Activated T-helper 1 cell treated with anti-CD3 and anti-CD28 coated beads, Interleukin-2, amount 50 U/mL, for 16 hours (primary cell): ENCODE measurements at regions not wholly inside any gene's neighbourhood (a gene's known extent, or its start where the extent isn't known, plus 50 kb on each side); places are given as distances from the start of the nearest gene placed in this dataset.

Experiments used
- DNase-seq, 2 donors: peaks; one replicate each; pipeline ENCODE4 v3.0.0-alpha.2; 2020; ENCODE audit warnings: low read depth in 1 of 2, low spot score in 1 of 2

DNA sequence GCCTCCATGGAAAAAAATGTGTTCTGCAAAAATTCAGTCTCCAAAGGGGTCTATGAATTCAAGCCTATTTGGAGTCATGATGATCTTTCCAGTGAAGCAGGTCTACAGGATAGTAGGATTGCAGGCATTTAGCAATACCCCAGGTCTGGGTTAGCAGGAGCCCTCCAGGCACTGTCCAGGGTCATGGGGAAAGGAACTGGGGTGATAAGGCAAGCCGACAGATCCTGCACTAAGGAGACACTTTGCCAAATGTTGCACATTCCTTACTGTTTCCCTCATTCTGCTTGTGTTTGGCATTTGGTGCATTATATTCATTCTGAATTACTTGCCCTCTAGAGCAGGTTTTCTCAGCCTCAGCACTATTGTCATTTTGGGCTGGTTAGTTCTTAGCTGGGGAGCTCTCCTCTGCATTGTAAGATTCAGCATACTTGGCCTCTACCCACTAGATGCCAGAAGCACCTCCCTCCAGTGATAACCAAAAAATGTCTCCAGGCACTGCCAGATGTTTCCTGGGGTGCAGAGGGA, 333.3 kb upstream of the PLXNA2 start:
- no peak for DNase-seq

DNA sequence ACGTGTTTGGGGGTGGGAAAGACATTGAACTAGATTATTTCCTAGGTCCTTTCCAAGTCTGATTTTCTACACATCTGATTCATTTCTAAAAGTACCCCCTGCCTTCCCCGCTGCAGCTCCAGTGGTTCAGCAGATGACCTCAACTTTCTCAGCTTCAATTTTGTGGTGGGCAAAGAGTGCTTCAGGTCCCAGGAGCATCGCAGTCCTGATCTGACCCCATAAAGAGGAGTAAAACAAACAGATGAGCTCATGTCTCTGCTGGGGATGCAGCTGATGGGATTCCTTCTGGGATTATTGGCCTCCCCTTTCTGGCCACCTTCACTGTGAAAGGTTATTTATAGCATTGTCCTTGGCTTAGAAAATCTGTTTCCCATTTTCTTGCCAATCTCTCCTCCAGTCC, 337.0 kb upstream of the PLXNA2 start:
- DNase-seq = no peak

DNA sequence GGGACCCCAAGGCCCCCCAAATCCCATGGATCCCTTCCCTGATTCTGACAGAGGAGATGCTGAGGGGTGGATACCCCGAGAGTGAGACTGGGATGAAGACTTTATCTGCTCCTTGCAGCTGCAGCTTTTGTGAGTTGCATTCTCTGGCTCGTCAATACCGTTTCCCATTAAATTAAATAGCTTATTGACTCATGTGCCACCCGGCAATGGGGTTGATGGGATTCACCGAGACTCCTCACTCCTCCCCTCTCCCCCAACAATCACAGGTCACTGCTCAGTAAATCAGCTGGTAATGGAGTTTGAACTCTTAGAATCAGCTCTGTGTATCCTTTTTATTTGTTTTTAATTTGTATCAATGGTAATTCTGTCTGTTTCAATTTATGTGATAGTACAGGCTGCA, 337.5 kb upstream of the PLXNA2 start:
- DNase-seq = no peak

DNA sequence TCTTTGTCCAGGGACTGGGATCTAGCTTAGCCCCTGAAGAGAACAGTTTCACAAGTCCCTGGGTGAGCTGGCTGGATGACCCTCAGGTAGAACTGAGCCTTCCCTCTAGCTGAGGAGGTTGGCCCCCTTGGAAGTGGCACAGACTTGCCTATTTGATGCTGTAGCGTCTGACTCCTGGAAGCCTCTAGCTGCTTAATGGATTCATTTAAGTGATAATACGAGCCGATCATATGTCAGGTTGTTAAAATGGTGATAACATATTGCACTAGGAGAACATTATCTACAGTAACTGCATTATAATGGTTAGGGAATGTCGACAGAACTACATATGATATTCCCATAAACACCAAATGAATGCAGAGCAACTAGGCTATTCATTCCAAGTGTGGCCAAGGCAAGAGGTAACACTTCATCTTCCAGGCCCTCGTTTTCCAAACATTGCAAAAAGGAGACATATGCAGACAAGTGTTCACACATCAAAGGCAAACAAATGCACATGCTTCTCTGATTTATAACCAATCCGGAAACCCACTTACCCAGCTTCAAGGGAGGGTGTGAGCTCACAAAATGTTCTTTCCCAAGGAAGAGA, 340.1 kb upstream of the PLXNA2 start:
- DNase-seq = no peak

DNA sequence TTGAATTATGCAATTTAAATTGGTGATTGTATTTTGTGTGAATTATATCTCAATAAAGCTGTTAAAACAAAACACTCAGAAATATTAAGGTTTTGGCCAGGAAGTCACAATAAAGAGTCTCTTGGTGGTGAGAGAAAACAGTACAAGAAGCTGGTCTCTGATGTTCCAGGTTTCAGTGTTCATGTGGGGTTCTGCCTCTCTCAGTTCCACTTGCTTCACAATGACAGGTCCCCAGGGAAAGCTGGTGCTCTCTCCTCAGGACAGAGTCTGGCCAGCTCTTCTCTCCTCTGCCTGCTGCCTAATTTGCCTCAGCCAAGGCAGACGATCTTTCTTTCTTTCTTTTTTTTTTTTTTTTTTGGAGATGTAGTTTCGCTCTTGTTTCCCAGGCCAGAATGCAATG, 342.9 kb upstream of the PLXNA2 start:
- DNase-seq = no peak

DNA sequence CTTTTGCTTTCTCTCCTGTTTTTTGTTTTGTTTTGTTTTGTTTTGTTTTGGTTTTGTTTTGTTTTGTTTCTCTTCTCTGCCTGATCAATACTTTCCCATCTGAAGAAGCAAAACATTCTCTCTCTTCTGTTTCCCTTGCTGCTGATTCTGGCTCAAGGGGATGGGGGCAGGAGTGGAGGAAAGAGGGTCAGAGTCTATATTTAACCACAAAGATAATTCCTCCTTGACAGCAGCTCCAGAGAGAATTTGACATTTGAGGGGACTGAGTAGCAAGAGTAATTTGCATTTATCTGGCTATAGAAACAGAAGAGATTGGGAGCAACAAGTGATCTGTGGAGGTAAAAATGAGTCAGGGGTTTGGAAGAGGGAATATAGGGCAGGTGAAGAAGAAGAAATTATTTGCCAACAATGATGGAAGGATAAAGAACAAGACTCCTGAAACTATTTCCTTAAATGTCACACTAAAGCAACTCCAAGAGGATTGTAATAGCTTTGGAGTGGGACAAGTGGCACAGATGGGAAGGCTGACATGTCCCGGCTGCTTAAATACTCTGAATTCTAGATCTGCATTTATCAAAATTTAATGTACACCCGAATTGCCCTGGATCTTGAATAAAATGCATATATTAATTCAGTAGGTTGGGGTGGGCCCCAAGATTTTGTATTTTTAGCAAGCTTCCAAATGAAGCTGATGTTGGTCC, 349.3 kb upstream of the PLXNA2 start:
- no peak for DNase-seq

DNA sequence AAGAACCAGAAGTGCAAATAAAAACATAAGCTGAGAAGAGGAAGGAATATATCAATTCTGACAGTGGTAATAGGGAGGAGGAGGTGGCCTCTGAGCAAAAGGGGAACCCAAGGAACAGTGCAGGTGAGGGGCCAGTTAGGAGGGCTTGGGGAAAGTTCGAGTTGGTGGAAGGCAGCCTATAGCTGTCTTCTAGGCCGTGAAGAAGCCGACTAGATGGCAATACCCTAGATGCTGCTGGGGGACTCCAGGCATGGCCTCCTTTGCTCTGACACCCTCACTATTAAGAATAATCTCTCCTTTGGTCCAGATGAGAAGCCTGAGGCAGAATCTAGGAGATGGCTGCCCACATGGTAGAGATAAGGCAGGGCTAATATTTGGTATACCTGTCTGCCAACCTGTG, 351.1 kb upstream of the PLXNA2 start:
- DNase-seq = no peak

DNA sequence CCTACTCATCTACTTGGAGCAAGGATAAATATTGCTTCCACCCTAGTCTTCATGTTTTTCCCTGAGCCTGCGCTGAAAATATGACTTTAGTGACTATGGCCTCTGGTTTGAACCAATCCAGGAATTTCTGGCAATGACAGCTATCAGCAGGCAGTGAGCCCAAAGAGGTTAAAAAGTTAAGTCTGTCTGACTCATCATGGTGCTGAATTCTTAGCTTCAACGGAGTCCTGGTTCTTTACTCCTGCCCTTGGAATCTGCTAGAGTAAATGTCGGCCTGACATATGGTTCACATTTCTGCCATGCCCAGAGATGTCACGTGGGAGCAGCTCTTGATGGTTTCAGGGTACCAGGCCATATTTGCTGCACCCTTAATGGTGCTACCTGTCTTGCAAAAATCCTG, 351.6 kb upstream of the PLXNA2 start:
- DNase-seq = no peak

DNA sequence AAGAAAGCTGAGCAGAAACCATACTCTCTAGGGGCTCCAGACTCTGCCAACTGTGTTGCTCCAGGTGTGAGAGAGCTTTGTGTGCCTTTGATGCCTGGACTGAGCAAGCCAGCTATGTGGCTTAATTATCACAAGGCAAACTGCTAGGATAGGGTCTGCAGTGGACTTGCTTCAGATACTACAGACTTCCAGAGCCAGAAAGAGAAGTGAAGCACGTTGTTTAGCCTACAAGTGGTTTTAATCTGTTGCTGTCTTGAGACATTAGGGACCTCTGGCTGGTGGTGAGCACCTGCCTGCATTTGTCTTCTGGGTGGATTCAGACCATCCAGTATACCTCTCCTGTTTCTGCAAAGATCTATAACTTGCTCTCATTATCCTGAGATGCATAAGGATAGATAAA, 353.4 kb upstream of the PLXNA2 start:
- no peak for DNase-seq

DNA sequence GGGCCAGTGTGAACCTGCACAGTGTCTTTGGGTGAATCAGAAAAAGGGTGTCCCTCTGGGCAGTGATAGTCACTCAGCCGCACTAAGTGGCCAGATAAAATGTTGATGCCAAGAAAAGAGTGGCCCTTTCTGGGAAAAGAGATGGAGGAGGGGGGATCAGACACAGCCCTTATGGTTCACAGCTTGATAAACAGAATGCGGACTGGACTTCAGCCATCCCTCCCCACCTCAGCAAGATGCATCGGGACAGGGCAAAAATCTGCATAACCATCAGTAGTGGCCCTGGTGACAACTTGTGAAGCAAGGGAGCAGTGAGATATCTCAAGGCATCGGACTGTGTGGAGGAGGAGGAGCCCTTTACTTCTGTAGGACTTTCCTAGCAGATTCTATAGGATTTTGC, 353.8 kb upstream of the PLXNA2 start:
- DNase-seq = no peak

DNA sequence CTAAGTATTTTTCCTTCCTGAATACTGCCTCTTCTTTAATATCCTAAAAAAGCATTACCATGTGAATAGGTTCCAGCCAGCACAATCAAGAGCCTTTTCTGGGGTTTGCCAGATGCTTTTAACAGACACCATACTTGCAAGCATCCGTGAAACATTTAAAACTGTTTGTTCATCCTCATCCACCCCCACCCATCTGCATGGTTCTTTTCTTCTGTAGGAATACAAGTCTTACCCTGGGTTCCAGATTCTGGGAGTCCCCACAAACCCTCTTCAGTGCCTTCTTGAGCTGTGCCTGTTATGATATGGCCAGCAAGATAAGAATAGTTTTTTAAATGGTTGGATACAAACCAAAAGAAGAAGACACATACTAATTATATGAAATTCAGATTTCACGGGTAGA, 354.9 kb upstream of the PLXNA2 start:
- DNase-seq = no peak

DNA sequence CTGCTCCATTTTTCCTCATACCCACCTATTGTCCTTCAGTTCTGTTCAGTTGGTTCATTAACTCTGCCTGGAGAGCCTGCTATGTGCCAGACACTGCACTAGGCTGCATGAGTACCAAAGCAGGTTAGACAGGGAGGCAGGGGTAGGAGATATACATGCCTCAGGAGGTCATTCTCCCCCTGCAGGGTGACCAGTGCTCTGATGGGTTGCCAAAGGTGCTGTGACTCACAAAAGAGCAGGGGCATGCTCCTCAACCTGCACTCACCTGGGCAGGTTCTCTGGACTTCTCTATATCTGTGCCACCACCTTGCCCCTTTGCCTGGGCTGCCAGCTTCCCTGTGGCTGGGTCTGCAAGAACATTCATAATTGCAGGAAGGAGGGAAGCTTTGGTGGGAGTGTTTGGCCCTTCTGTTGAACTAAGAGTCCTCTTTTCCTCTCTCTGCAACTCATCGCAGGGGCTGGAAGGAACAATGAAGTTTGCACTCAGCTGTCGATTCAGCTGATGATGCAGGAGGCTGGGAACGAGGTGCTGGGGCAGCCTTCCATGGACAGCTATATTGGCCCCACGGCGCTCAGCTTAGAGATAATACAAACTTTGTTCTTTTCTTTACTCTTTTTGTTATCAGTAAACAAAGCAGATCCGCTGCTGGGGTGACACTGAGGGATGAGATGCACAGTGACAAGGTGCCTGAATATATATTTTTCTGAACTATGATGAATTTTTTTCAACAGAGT, 356.4 kb upstream of the PLXNA2 start:
- no peak for DNase-seq

DNA sequence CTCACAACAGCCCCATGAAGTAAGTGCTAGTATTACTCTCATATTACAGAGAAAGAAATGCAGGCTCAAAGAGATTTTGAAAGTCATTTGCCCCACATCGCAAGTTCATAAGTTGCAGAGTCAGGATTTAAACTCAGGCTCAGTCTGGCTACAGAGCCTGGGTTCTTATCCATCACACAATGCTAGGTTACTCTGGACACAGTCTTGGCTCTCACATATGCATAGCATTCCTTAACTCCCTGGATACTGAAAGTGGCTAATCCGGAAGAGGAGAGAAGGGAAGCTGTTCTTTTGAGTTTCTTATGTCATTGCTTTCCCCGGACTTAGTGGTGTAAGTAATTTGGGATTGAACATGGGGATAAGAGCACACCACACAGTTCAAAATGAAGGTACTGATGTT, 357.4 kb upstream of the PLXNA2 start:
- no peak for DNase-seq

DNA sequence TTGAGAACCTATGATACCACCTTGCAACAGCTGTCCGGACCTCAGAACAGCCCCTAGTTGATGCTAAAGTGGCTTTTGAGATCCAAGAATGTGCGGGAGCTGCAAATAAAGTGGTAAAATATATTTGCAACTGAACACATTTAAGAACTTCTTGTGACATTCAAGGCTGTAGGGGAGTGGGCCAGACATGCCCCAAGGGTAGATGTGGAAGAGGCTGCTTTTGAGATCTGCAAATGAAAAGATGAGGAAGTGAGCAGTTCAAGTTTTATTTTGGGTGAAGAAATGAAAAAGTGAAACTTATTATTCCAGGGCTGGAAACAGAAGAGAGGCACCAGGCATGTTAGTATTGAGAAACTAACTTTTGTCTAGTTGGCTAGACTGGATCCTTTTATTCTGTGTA, 359.5 kb upstream of the PLXNA2 start:
- DNase-seq = no peak

DNA sequence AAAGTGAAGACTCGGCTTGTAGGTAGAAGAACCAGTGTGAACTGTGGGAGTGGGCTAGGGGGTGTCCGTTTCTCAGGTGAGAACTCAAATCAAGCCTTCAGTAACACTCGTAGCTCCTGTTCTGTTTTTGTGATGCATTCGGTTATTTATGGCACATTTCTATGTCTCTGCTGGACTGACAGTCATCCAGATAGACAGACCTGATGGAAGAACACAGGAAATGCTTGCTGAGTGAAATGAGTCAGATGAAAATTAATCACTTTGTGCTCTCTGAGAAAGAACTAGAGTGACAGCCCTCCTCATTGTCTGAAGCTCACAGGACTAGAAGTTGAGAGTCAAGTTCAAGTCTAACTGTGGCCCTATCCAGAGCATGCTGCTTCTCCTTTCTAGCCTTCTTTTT, 360.1 kb upstream of the PLXNA2 start:
- DNase-seq = no peak

DNA sequence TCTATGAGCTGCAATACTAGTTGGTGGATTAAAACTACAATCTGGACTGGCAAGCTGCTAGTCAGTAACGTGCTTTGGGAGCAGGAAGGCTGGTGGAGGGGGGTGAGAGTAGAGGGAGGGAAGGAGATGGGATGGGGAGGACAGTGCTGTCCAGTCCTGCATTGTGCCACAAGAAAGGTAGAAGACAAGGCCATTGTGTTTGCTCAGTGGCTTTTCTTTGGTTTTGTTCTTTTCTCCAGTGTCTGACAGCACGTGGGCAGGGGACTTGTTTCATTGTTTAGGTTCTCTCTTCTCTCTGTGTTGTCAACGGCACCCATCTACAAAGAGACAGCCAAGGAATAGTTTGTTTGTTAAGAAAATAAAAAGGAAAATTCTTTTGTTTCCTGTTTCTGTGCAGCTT, 362.8 kb upstream of the PLXNA2 start:
- DNase-seq = no peak

DNA sequence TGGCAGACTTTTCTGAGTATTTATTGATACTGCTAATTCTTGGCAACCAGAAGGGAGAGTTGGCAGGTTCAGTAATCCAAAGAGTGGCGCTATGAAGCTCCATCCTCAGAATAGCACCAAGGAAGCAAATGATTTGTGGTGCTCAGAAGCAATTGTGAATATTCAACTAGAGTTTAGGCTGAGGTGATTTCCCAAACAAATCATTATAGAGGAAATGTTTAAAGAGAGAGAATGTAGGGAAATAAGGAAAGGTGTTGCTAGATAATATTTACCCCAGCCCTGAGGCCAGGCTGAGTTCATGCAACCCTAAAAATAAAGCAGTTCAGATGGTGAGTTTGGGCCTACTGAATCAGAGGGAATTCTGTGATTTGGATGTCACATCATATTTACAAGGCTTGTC, 363.4 kb upstream of the PLXNA2 start:
- no peak for DNase-seq

DNA sequence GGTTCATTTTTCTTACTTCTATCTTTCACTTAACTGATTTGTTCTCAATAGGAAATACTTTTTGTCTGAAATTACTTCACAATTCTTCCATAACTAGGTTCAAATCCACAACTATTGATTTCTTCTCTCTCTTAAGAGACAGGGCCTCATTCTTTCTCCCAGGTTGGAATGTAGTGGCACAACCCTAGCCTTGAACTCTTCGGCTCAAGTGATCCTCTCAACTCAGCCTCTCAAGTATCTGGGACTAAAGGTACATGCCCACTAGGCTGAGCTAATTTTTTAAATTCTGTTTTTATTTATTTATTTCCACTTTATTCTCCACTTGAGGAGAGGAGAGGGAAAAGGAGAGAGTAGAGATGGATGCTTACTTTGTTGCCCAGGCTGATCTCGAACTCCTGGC, 370.4 kb upstream of the PLXNA2 start:
- no peak for DNase-seq

DNA sequence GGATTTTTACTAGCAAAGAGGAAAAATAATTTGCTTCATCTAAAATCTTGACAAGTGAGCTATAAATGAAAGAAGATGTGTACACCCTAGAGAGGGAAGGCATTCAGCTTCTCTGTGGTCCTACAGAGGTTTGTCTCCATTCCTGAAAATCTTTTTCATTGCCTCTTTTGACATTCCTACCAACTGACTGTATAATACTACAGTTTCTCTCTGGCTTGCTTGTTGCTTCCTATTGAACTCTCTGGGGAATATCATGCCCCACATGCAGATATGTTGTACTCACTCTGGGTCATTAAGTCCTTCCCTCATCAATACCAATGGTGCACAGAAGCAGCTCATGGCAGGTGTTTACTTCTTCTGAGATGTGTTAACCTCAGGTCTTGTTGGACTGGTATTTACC, 371.2 kb upstream of the PLXNA2 start:
- DNase-seq = no peak

DNA sequence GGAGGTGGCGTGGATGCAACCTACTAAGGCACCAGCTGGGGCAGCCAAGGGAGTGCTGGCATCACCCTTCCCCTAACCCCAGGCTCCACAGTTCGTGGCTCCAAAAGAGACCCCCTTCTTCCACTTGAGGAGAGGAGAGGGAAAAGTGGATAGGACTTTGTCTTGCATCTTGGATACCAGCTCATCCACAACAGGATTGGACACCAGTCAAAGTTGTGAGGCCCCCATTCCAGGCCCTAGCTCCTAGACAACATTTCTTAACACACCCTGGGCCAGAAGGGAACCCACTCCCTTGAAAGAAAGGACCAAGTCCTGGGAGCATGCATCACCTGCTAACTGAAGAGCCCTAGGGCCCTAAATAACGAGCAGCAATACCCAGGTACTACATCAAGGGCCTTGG, 372.6 kb upstream of the PLXNA2 start:
- no peak for DNase-seq

DNA sequence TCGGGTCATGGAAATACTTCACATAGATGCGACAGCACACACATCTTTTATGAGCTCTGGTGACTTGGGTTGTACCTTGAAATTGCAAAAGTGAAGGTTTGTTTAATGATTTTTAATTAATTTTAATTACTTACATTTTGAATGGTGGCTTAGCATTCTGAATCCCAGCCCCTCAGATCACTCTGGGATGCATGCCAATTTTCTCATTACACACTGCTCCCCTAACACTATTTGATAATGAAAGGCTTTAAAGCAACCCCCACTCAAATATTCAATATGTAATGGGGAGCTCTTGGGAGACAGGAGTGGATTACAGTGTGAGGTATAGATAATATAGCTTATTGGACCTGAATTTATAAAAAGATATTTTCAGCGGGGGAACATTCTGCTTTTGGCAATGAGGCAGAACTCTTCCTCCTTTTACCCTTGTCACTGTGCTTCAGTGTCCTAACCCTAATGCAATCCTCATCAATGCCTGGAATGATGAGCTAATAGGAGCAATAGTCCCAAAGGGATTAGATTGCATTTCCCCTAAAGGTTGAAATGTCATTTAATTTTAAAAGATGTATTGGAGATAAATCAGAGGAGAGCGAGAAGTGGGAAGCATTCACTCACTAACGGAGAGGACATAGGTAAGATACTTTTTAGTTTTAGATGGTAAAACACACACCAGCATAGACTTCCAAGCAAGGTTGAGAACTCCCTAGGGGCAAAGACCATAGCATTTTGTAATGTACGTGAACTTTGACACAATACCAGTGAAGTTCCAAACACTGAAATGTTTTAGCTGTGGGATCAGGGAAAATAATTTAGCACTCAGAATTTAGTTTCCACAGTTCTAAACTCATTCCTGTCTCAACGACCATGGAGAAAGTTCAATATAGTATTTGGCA, 384.1 kb upstream of the PLXNA2 start:
- DNase-seq = no peak
